Vagina (tissue), 2 donors: ENCODE measurements at regions not wholly inside any gene's neighbourhood (a gene's known extent, or its start where the extent isn't known, plus 50 kb on each side); places are given as distances from the start of the nearest gene placed in this dataset.

Experiments used
- DNase-seq, 2 donors: peaks; one replicate each; pipeline ENCODE4 v3.0.0-alpha.2; 2017; ENCODE audit errors: extremely low spot score in 2 of 2
- H3K27ac ChIP-seq: fragments of 200-600 bp; sonication (generic); one replicate; pipeline ENCODE4 v1.5.1; 2019
- H3K27me3 ChIP-seq: fragments of 200-600 bp; sonication (generic); one replicate; pipeline ENCODE4 v1.5.1; 2019
- H3K36me3 ChIP-seq, 2 donors: fragments of 200-600 bp; sonication (generic); one replicate each; pipeline ENCODE4 v1.5.1; 2017 to 2019
- H3K4me1 ChIP-seq: fragments of 200-600 bp; sonication (generic); one replicate; pipeline ENCODE4 v1.5.1; 2019
- H3K4me3 ChIP-seq, 2 donors: fragments of 200-600 bp; sonication (generic); 1 replicate in 1 of 2; 2 replicates in 1 of 2; pipeline ENCODE4 v1.5.1; 2016 to 2019
- H3K9me3 ChIP-seq: fragments of 200-600 bp; sonication (generic); one replicate; pipeline ENCODE4 v1.5.1; 2019
- CTCF ChIP-seq, 3 experiments: fragments of 450-650 bp in 2 of 3; fragments of 200-600 bp in 1 of 3; sonication (generic) in 1 of 3; IDR thresholded peaks; one replicate each; pipeline ENCODE4 v1.5.1; 2017 to 2019; ENCODE audit warnings: antibody characterized with exemption in 3 of 3, mild to moderate bottlenecking in 2 of 3, moderate library complexity in 2 of 3
- POLR2A ChIP-seq, 2 donors: fragments of 450-650 bp; IDR thresholded peaks; one replicate each; pipeline ENCODE4 v1.6.1; 2017; ENCODE audit warnings: antibody characterized with exemption in 2 of 2, mild to moderate bottlenecking in 2 of 2, moderate library complexity in 2 of 2
- POLR2AphosphoS5 ChIP-seq, 2 donors: sonication (generic); formaldehyde crosslinking; IDR thresholded peaks; one replicate each; pipeline ENCODE4 v1.9.0; 2017; ENCODE audit warnings: antibody characterized with exemption in 2 of 2, mild to moderate bottlenecking in 2 of 2, low read depth in 1 of 2; ENCODE audit not compliant: insufficient read depth in 1 of 2
- intact Hi-C: fragments of 100-400 bp; cut with DNase I; formaldehyde crosslinking; loops from one replicate; pipeline ENCODE4 v1.15.1; 2023

DNA sequence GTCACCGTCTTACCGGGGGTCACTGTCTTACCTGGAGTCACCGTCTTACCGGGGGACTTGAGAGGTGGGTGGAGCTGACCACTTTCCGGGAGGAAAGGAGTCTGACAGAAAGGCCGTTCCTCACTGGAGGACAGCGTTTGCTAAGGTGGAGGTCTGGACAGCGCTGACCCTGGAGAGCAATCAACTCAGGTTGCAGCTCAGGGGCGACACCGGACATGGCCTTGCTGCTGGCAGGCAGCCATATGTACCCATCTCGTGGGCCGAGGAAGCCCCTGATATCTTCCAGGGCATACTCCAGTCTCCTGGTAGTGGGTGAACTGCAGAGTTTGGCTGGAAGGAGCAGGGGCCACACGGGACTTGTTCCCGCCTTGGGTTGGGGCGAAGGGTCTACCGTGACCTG is 234.6 kb upstream of the MYT1L start:
- Histone ChIP-seq H3K4me1 (no peaks in the 10 kb centered on the region), H3K27ac (no peak overlapping the region), H3K9me3 (no peaks in the 10 kb centered on the region), H3K36me3 (no peaks in the 10 kb centered on the region), H3K4me3 (no peak overlapping the region), H3K27me3 (no peaks in the 10 kb centered on the region)
- TF ChIP-seq POLR2A (IDR thresholded peaks at IDR 0.05) (no peak), CTCF (IDR thresholded peaks at IDR 0.05) (no peak), POLR2AphosphoS5 (IDR thresholded peaks at IDR 0.05; ENCODE audit: insufficient read depth in 1 of 2, low read depth in 1 of 2) (no peak)
- no peak for DNase-seq
- intact Hi-C loops = no loop called here

DNA sequence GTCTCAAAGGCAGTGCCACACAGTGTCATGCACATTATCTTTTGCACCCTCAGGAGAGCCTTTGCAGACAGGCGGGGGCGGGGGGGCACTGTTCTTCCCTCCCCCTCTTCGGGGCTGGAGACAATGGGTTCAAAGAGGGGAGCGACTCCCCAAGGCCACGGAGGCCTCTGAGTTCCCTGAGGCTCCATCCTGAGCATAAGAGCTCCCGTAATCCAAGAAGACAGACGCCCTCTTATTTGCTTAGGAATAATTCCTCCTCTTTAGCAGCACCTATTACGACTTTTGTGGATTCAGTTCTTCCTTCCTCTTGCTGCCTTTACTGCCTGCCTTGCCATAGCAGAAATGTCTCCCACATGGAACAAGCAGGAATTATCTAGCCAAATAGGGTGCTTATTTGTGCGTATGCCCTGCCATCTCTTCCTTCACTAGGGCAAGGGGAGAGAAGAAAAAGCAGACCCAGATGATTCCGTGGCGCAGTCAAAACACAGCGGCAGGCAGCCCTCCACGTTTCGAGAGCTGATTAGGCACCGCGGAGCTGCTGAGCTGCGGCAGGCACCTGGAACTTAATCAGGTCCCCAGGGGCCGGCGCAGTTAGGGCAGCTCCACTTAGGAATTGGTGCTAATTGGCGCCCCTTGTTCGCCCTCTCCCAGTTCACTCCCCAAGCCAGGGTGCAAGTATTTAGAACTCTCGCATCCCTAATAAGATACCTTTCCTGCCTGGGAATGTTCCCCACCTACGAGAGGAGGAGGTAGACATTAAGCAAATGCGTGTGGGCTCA is 233.4 kb upstream of the MYT1L start:
- intact Hi-C loops = no loop called here
- no peaks in the 10 kb centered on the region for H3K4me1 ChIP-seq
- no peaks in the 10 kb centered on the region for H3K9me3 ChIP-seq
- no peak overlapping the region for H3K4me3 ChIP-seq
- TF ChIP-seq POLR2AphosphoS5 (IDR thresholded peaks at IDR 0.05; ENCODE audit: insufficient read depth in 1 of 2, low read depth in 1 of 2) = no peak
- no peak for TF ChIP-seq POLR2A (IDR thresholded peaks at IDR 0.05)
- TF ChIP-seq CTCF (IDR thresholded peaks at IDR 0.05) = no peak
- no peak overlapping the region for H3K27ac ChIP-seq
- no peaks in the 10 kb centered on the region for H3K27me3 ChIP-seq
- no peak for DNase-seq
- no peaks in the 10 kb centered on the region for H3K36me3 ChIP-seq

- Histone ChIP-seq H3K36me3 (no peaks in the 10 kb centered on the region), H3K9me3 (no peaks in the 10 kb centered on the region), H3K27me3 (no peaks in the 10 kb centered on the region), H3K4me3 (no peak overlapping the region), H3K4me1 (no peaks in the 10 kb centered on the region), H3K27ac (no peak overlapping the region)
- TF ChIP-seq POLR2A (IDR thresholded peaks at IDR 0.05) = no peak
- no peak for TF ChIP-seq POLR2AphosphoS5 (IDR thresholded peaks at IDR 0.05; ENCODE audit: insufficient read depth in 1 of 2, low read depth in 1 of 2)
- no peak for TF ChIP-seq CTCF (IDR thresholded peaks at IDR 0.05)
- intact Hi-C loops = no loop called here
- no peak for DNase-seq
Observed at GRCh38 chr2:2563309-2563860, 232.3 kb upstream of the MYT1L start.

DNA sequence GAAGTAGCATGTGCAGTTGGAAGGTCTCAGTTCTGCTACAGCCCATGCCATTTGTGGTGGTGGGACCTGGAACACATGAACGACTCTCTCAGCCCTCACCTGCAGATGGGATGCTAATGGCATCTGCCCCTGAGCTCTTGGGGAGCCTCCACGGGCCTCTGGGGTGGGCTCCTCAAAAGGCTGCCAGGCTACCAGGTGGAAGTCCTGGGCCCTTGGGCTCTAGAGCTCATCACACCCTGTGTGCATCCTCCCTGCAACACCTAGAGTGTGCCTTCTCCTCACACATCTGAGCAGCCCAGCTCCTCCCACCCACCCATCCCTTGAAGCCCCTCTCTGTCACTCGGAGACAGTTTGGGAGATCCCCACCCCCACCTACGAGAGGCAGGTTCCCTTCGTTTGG is 231.8 kb upstream of the MYT1L start:
- H3K9me3 ChIP-seq = no peaks in the 10 kb centered on the region
- intact Hi-C loops = no loop called here
- TF ChIP-seq CTCF (IDR thresholded peaks at IDR 0.05) (no peak), POLR2AphosphoS5 (IDR thresholded peaks at IDR 0.05; ENCODE audit: insufficient read depth in 1 of 2, low read depth in 1 of 2) (no peak), POLR2A (IDR thresholded peaks at IDR 0.05) (no peak)
- no peak overlapping the region for H3K27ac ChIP-seq
- no peaks in the 10 kb centered on the region for H3K27me3 ChIP-seq
- H3K4me3 ChIP-seq = no peak overlapping the region
- no peak for DNase-seq
- H3K4me1 ChIP-seq = no peaks in the 10 kb centered on the region
- no peaks in the 10 kb centered on the region for H3K36me3 ChIP-seq
